Neural crest cell (in vitro differentiated cells): ENCODE measurements at regions not wholly inside any gene's neighbourhood (a gene's known extent, or its start where the extent isn't known, plus 50 kb on each side); places are given as distances from the start of the nearest gene placed in this dataset.

Experiments
- DNase-seq: peaks from one replicate; pipeline ENCODE4 v3.0.0; 2021; ENCODE audit warnings: low read depth, mixed read lengths, low spot score
- H3K27ac Mint-ChIP-seq: one replicate; pipeline ENCODE4 v1.8.0; 2021; ENCODE audit warnings: mild to moderate bottlenecking, mixed read lengths; ENCODE audit not compliant: unreplicated experiment
- H3K27me3 Mint-ChIP-seq: 2 replicates; pipeline ENCODE4 v1.8.0; 2021; ENCODE audit warnings: low read depth, mild to moderate bottlenecking, mixed read lengths
- H3K36me3 Mint-ChIP-seq: 2 replicates; pipeline ENCODE4 v1.8.0; 2021; ENCODE audit warnings: low read depth, mild to moderate bottlenecking, mixed read lengths
- H3K4me1 Mint-ChIP-seq: 2 replicates; pipeline ENCODE4 v1.8.0; 2021; ENCODE audit warnings: mixed read lengths
- H3K4me3 Mint-ChIP-seq: one replicate; pipeline ENCODE4 v1.8.0; 2021; ENCODE audit warnings: mild to moderate bottlenecking, mixed read lengths
- H3K9me3 Mint-ChIP-seq: 2 replicates; pipeline ENCODE4 v1.8.0; 2021; ENCODE audit warnings: mixed read lengths
- CTCF ChIP-seq: fragments of 200-600 bp; sonication (generic); conservative IDR thresholded peaks from 2 replicates; pipeline ENCODE4 v1.5.0; 2021; ENCODE audit warnings: antibody characterized with exemption, mild to moderate bottlenecking

GRCh38 chr10:101303087-101303703 lies 50.8 kb upstream of the BTRC start:
- Mint-ChIP-seq H3K9me3 (no peaks in the 10 kb centered on the region), H3K27ac (no peak overlapping the region), H3K4me1 (peaks cover 32% of the 10 kb centered on the region), H3K27me3 (peaks cover 33% of the 10 kb centered on the region), H3K4me3 (no peak overlapping the region), H3K36me3 (no peaks in the 10 kb centered on the region)
- no peak for DNase-seq
- no peak for TF ChIP-seq CTCF
